ENCODE measurements at regions not wholly inside any gene's neighbourhood (a gene's known extent, or its start where the extent isn't known, plus 50 kb on each side); places are given as distances from the start of the nearest gene placed in this dataset.
"Not testable (repeated sequence)": the region's sequence is repeated elsewhere in the genome, so short reads cannot be mapped to it uniquely, and the experiment has no call there.

DNA sequence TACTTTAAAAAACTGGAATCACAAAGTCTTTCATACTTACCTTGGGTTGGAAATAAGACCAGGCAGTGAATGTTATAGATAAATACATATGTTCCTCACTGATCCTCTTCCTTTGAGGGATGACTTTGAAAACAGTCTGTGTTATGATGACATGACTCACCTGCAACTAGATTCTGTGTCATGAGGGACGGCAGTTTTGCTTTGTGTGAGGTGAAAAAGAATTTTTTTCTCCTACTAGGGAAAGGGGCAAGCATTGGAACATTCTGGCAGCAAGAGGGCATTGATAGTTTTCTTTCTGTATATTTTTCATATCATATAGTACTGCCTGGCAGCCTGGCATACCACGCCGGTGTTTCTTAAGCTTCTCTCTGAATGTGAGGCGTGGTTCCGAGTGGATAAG, 99.8 kb upstream of the THOC3 start:
- H3K4me1 ChIP-seq (ENCODE audit: control insufficient read depth in 1 of 2, insufficient read depth in 2 of 2, low read depth in 1 of 2, low read length in 1 of 2); H3K27me3 ChIP-seq (ENCODE audit: insufficient read depth); H3K9me3 ChIP-seq; CTCF ChIA-PET; H3K79me2 ChIP-seq (ENCODE audit: insufficient read depth); H3K27ac ChIP-seq (ENCODE audit: low read depth in 2 of 2, low read length in 1 of 2); POLR2A ChIA-PET; H3K4me3 ChIP-seq (ENCODE audit: low read depth in 2 of 2, low read length in 1 of 2); H3K9me2 ChIP-seq; H3K4me2 ChIP-seq; H3K36me3 ChIP-seq (replicated peaks in 1 of 2; ENCODE audit: control insufficient read depth in 1 of 2, insufficient read depth in 2 of 2, low read length in 1 of 2); H3F3A ChIP-seq (replicated peaks; ENCODE audit: insufficient read depth); DNase-seq; H3K9ac ChIP-seq; H2AFZ ChIP-seq (ENCODE audit: low read depth); H4K20me1 ChIP-seq (ENCODE audit: insufficient read depth): not testable (repeated sequence)
- 60% methylated on average over 5 of the region's 5 CpGs for WGBS (ENCODE audit: low lambda C conversion rate)

DNA sequence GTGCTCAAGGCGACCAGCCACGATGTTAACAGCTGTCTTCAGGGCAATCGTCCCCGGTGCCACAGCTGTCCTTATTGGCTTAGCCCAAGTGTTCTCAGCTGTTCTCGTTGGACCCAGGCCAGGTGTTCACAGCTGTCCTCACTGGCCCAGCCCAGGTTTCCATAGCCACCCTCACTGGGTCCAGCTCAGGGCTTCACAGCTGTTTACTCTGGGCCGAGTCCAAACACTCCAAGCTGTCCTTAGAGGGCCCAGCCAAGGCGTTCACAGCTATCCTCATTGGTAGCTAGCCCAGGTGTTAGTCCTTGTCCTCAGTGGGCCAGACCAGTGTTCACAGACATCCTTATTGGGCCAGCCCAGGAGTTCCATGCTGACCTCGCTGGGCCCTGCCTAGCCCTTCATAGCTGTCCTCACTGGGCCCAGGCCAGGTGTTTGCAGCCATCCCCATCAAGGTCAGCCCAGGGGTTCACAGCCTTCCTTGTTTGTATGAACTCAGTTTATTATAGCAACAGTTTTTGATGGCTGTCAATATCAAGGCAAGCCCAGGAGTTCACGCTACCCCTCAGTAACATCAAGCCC, 106.0 kb upstream of the THOC3 start:
- H3K79me2 ChIP-seq (ENCODE audit: insufficient read depth); DNase-seq; H3K4me2 ChIP-seq; POLR2A ChIA-PET; H3F3A ChIP-seq (replicated peaks; ENCODE audit: insufficient read depth); H3K9me2 ChIP-seq; H3K36me3 ChIP-seq (replicated peaks in 1 of 2; ENCODE audit: control insufficient read depth in 1 of 2, insufficient read depth in 2 of 2, low read length in 1 of 2); H3K27ac ChIP-seq (ENCODE audit: low read depth in 2 of 2, low read length in 1 of 2); H3K9me3 ChIP-seq; H4K20me1 ChIP-seq (ENCODE audit: insufficient read depth); H3K4me1 ChIP-seq (ENCODE audit: control insufficient read depth in 1 of 2, insufficient read depth in 2 of 2, low read depth in 1 of 2, low read length in 1 of 2); CTCF ChIA-PET; H3K4me3 ChIP-seq (ENCODE audit: low read depth in 2 of 2, low read length in 1 of 2); H3K27me3 ChIP-seq (ENCODE audit: insufficient read depth); H2AFZ ChIP-seq (ENCODE audit: low read depth); H3K9ac ChIP-seq: not testable (repeated sequence)
- 75% methylated on average over 1 of the region's 9 CpGs for WGBS (ENCODE audit: low lambda C conversion rate)

DNA sequence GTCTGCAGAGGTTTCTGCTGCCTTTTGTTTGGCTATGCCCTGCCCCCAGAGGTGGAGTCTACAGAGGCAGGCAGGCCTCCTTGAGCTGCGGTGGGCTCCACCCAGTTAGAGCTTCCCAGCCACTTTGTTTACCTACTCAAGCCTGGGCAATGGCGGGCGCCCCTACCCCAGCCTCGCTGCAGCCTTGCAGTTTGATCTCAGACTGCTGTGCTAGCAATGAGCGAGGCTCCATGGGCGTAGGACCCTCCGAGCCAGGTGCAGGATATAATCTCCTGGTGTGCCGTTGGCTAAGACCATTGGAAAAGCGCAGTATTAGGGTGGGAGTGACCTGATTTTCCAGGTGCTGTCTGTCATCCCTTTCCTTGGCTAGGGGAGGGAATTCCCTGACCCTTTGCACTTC, 115.6 kb upstream of the THOC3 start:
- H3K9me3 ChIP-seq; H3K4me2 ChIP-seq; H3K36me3 ChIP-seq (replicated peaks in 1 of 2; ENCODE audit: control insufficient read depth in 1 of 2, insufficient read depth in 2 of 2, low read length in 1 of 2); H3K4me1 ChIP-seq (ENCODE audit: control insufficient read depth in 1 of 2, insufficient read depth in 2 of 2, low read depth in 1 of 2, low read length in 1 of 2); DNase-seq; H3K9me2 ChIP-seq; CTCF ChIA-PET; H3K79me2 ChIP-seq (ENCODE audit: insufficient read depth); H3K27me3 ChIP-seq (ENCODE audit: insufficient read depth); H4K20me1 ChIP-seq (ENCODE audit: insufficient read depth); H3K4me3 ChIP-seq (ENCODE audit: low read depth in 2 of 2, low read length in 1 of 2); H3F3A ChIP-seq (replicated peaks; ENCODE audit: insufficient read depth); H3K9ac ChIP-seq; POLR2A ChIA-PET; H2AFZ ChIP-seq (ENCODE audit: low read depth); H3K27ac ChIP-seq (ENCODE audit: low read depth in 2 of 2, low read length in 1 of 2): not testable (repeated sequence)
- WGBS (ENCODE audit: low lambda C conversion rate): 33% methylated on average over 3 of the region's 9 CpGs

DNA sequence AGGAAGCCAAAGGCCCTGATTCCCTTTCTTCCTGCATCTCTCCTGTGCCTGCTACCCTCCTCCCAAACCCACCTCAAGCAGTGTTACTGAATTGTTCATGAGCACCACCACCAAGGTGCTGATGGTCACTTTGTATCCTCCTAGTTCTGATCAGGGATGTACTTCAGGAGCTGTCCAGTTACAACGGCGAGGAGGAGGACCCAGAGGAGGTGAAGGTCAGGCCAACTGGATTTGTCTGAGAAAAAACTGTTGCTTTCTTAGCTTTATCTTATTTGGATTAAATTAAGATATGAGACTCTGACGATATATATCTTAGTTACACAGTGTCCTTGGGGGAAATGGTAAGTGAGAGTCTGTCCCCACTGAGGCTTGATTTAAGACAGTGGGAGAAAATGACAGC, 135.0 kb upstream of the THOC3 start:
- POLR2A ChIA-PET; H3K4me1 ChIP-seq (ENCODE audit: control insufficient read depth in 1 of 2, insufficient read depth in 2 of 2, low read depth in 1 of 2, low read length in 1 of 2); DNase-seq; H3K9me3 ChIP-seq; CTCF ChIA-PET; H2AFZ ChIP-seq (ENCODE audit: low read depth); H3K4me2 ChIP-seq; H3K9ac ChIP-seq; H4K20me1 ChIP-seq (ENCODE audit: insufficient read depth); H3K4me3 ChIP-seq (ENCODE audit: low read depth in 2 of 2, low read length in 1 of 2); H3F3A ChIP-seq (replicated peaks; ENCODE audit: insufficient read depth); H3K27me3 ChIP-seq (ENCODE audit: insufficient read depth); H3K27ac ChIP-seq (ENCODE audit: low read depth in 2 of 2, low read length in 1 of 2); H3K79me2 ChIP-seq (ENCODE audit: insufficient read depth); H3K9me2 ChIP-seq; H3K36me3 ChIP-seq (replicated peaks in 1 of 2; ENCODE audit: control insufficient read depth in 1 of 2, insufficient read depth in 2 of 2, low read length in 1 of 2): not testable (repeated sequence)
- WGBS (ENCODE audit: low lambda C conversion rate): 12% methylated on average over 3 of the region's 3 CpGs

DNA sequence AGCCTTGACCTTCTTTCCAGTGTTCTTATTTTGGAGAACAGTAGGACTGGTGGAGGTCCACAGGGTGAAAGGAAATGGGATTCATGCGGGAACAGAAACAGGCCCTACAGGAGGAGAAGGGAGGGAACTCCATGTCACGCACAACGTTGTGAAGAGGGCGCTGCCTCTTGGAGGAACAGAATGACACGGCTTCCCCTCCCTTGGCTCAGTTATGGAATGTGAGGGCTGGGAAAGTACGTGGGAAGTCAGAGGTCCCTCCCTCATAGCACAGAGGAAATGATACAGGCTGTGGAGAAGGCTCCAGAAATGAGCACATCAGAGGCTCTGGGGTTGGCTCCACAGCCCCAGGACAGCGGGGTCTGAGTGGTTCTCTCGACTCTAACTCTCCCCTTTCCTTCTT, 125.3 kb upstream of the SIMC1 start:
- H2AFZ ChIP-seq (ENCODE audit: low read depth); H3K4me3 ChIP-seq (ENCODE audit: low read depth in 2 of 2, low read length in 1 of 2); DNase-seq; H3K79me2 ChIP-seq (ENCODE audit: insufficient read depth); H3F3A ChIP-seq (replicated peaks; ENCODE audit: insufficient read depth); H3K4me1 ChIP-seq (ENCODE audit: control insufficient read depth in 1 of 2, insufficient read depth in 2 of 2, low read depth in 1 of 2, low read length in 1 of 2); H3K27ac ChIP-seq (ENCODE audit: low read depth in 2 of 2, low read length in 1 of 2); POLR2A ChIA-PET; H3K36me3 ChIP-seq (replicated peaks in 1 of 2; ENCODE audit: control insufficient read depth in 1 of 2, insufficient read depth in 2 of 2, low read length in 1 of 2); H3K9me3 ChIP-seq; CTCF ChIA-PET; H3K9ac ChIP-seq; H3K9me2 ChIP-seq; H3K27me3 ChIP-seq (ENCODE audit: insufficient read depth); H4K20me1 ChIP-seq (ENCODE audit: insufficient read depth); H3K4me2 ChIP-seq: not testable (repeated sequence)
- no CpG with 5 or more reads among the region's 8 CpGs for WGBS (ENCODE audit: low lambda C conversion rate)

DNA sequence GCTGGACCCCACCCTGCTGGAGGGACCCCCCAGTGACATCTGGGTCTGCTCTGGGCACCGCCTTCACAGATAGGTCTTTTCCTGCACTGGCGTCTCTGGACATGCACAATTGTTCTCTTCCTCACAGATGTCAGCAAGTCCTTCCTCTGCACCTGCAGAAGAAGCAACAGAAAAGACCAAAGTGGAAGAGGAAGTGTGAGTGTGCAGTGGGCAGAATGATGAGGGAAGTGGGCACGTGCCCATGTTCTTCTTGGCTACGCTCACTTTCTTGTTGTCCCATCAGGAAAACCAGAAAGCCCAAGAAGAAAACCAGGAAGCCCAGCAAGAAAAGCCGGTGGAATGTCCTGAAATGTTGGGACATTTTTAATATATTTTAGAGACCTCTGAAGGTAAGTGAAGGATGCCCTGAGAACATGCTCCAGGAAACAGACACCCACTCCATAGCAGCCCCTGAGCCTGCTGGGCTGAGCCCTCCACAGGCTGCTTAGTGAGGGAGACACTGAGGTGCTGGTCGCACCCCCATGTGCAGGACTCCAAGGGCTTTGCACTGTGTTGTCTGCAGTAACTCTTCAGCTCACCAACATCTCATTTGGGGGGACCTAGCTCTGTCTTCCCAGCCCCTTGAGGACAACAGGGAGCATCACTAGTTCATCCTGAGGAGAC, 124.4 kb upstream of the SIMC1 start:
- H4K20me1 ChIP-seq (ENCODE audit: insufficient read depth); POLR2A ChIA-PET; H3K27ac ChIP-seq (ENCODE audit: low read depth in 2 of 2, low read length in 1 of 2); H3K27me3 ChIP-seq (ENCODE audit: insufficient read depth); H3K9me3 ChIP-seq; H3K79me2 ChIP-seq (ENCODE audit: insufficient read depth); H3K36me3 ChIP-seq (replicated peaks in 1 of 2; ENCODE audit: control insufficient read depth in 1 of 2, insufficient read depth in 2 of 2, low read length in 1 of 2); CTCF ChIA-PET; H3K9me2 ChIP-seq; H3K4me2 ChIP-seq; H3K4me1 ChIP-seq (ENCODE audit: control insufficient read depth in 1 of 2, insufficient read depth in 2 of 2, low read depth in 1 of 2, low read length in 1 of 2); DNase-seq; H3K4me3 ChIP-seq (ENCODE audit: low read depth in 2 of 2, low read length in 1 of 2); H2AFZ ChIP-seq (ENCODE audit: low read depth); H3K9ac ChIP-seq; H3F3A ChIP-seq (replicated peaks; ENCODE audit: insufficient read depth): not testable (repeated sequence)
- no CpG with 5 or more reads among the region's 6 CpGs for WGBS (ENCODE audit: low lambda C conversion rate)

DNA sequence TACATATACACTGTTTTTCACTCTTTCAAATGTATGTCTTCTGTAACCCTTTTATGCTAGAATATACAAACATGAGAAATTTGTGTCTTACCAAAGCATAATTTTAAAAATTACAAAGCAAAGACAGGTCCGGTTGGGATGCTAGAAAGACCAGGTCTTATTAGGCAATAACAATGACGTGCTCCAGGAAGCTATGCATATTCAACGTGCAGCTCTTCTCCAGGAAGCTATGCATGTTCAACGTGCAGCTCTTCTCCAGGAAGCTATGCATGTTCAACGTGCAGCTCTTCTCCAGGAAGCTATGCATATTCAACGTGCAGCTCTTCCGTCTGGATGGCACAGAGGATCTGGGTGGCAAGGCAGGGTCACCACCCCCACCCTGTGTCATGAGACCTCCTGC, 123.4 kb upstream of the SIMC1 start:
- POLR2A ChIA-PET, CTCF ChIA-PET: not testable (repeated sequence)
- WGBS (ENCODE audit: low lambda C conversion rate): 40% methylated on average over 3 of the region's 7 CpGs

More for the DNA sequence above, 123.4 kb upstream of the SIMC1 start:
- not testable (repeated sequence) for H3K79me2 ChIP-seq (ENCODE audit: insufficient read depth); DNase-seq; H3K4me3 ChIP-seq (ENCODE audit: low read depth in 2 of 2, low read length in 1 of 2); H3F3A ChIP-seq (replicated peaks; ENCODE audit: insufficient read depth); H3K4me1 ChIP-seq (ENCODE audit: control insufficient read depth in 1 of 2, insufficient read depth in 2 of 2, low read depth in 1 of 2, low read length in 1 of 2); H3K27ac ChIP-seq (ENCODE audit: low read depth in 2 of 2, low read length in 1 of 2); H3K27me3 ChIP-seq (ENCODE audit: insufficient read depth); H2AFZ ChIP-seq (ENCODE audit: low read depth); H4K20me1 ChIP-seq (ENCODE audit: insufficient read depth); H3K36me3 ChIP-seq (replicated peaks in 1 of 2; ENCODE audit: control insufficient read depth in 1 of 2, insufficient read depth in 2 of 2, low read length in 1 of 2); H3K4me2 ChIP-seq; H3K9me2 ChIP-seq; H3K9me3 ChIP-seq; H3K9ac ChIP-seq
